ENCODE measurements at regions not wholly inside any gene's neighbourhood (a gene's known extent, or its start where the extent isn't known, plus 50 kb on each side); places are given as distances from the start of the nearest gene placed in this dataset.

- no peak for TF ChIP-seq CTCF (IDR thresholded peaks at IDR 0.05; ENCODE audit: poor library complexity)
- no peak for TF ChIP-seq EZH2phosphoT487 (IDR thresholded peaks at IDR 0.05; ENCODE audit: low read depth, severe bottlenecking, unreplicated experiment)
- TF ChIP-seq EZH2 (IDR thresholded peaks at IDR 0.05; ENCODE audit: borderline replicate concordance): no peak
Observed at GRCh38 chr3:135802171-135802570, 163.4 kb upstream of the PPP2R3A start.
